GOT3 (cell line): ENCODE measurements at regions not wholly inside any gene's neighbourhood (a gene's known extent, or its start where the extent isn't known, plus 50 kb on each side); places are given as distances from the start of the nearest gene placed in this dataset.
"Not testable (repeated sequence)": the region's sequence is repeated elsewhere in the genome, so short reads cannot be mapped to it uniquely, and the experiment has no call there.

Experiments
- DNase-seq: peaks from one replicate; lab custom pipeline; 2025; ENCODE audit warnings: mixed read lengths; lab: John Stamatoyannopoulos, UW

GRCh38 chr3:147153830-147154539 is 252.4 kb downstream of the ZIC4 start:
- no peak for DNase-seq

GRCh38 chr3:147152476-147152875 is 253.9 kb downstream of the ZIC4 start:
- DNase-seq: no peak

GRCh38 chr3:147141516-147142288 is 264.6 kb downstream of the ZIC4 start:
- no peak for DNase-seq

- no peak for DNase-seq
These were observed 267.0 kb downstream of the ZIC4 start for GRCh38 chr3:147139341-147139740.

- DNase-seq: no peak
These were observed 274.2 kb downstream of the ZIC4 start for GRCh38 chr3:147132168-147132567.

- DNase-seq: no peak
These were observed 275.9 kb downstream of the ZIC4 start for GRCh38 chr3:147130461-147130860.

- no peak for DNase-seq
These were observed 276.7 kb downstream of the ZIC4 start for GRCh38 chr3:147129665-147130064.

- DNase-seq: no peak
These were observed 284.0 kb downstream of the ZIC4 start for GRCh38 chr3:147122350-147122749.

- no peak for DNase-seq
These were observed 286.4 kb downstream of the ZIC4 start for GRCh38 chr3:147119989-147120388.

GRCh38 chr3:147119346-147119745 is 287.0 kb downstream of the ZIC4 start:
- DNase-seq: no peak

GRCh38 chr3:147118611-147119010 is 287.7 kb downstream of the ZIC4 start:
- no peak for DNase-seq

- DNase-seq: no peak
These were observed 288.7 kb downstream of the ZIC4 start for GRCh38 chr3:147117631-147118030.

- DNase-seq: no peak
These were observed 292.9 kb downstream of the ZIC4 start for GRCh38 chr3:147113293-147114044.

GRCh38 chr3:147099076-147099475 is 307.3 kb downstream of the ZIC4 start:
- no peak for DNase-seq

GRCh38 chr3:147090461-147090860 is 315.9 kb downstream of the ZIC4 start:
- DNase-seq: no peak

GRCh38 chr3:147089286-147089685 is 317.1 kb downstream of the ZIC4 start:
- DNase-seq: no peak

GRCh38 chr3:147059500-147059899 is 346.8 kb downstream of the ZIC4 start:
- not testable (repeated sequence) for DNase-seq

GRCh38 chr3:147049821-147050220 is 356.5 kb downstream of the ZIC4 start:
- no peak for DNase-seq

- no peak for DNase-seq
These were observed 357.0 kb downstream of the ZIC4 start for GRCh38 chr3:147049305-147049704.

- no peak for DNase-seq
These were observed 359.4 kb downstream of the ZIC4 start for GRCh38 chr3:147046916-147047315.

GRCh38 chr3:147038481-147038880 is 367.9 kb downstream of the ZIC4 start:
- no peak for DNase-seq

GRCh38 chr3:147034359-147034758 is 372.0 kb downstream of the ZIC4 start:
- DNase-seq: no peak

- DNase-seq: no peak
These were observed 376.1 kb downstream of the ZIC4 start for GRCh38 chr3:147030274-147030673.
